BE2C (cell line): ENCODE measurements at regions not wholly inside any gene's neighbourhood (a gene's known extent, or its start where the extent isn't known, plus 50 kb on each side); places are given as distances from the start of the nearest gene placed in this dataset.
"Not testable (repeated sequence)": the region's sequence is repeated elsewhere in the genome, so short reads cannot be mapped to it uniquely, and the experiment has no call there.

Source experiments
- DNase-seq: peaks from one replicate; pipeline ENCODE4 v3.0.0-alpha.2; 2020
- H3K27me3 ChIP-seq: fragments of 250-450 bp; sonication (Bioruptor Pico); 2 replicates; pipeline ENCODE4 v1.5.1; 2020; ENCODE audit warnings: mild to moderate bottlenecking
- H3K36me3 ChIP-seq: fragments of 250-450 bp; sonication (Bioruptor Pico); 2 replicates; pipeline ENCODE4 v1.5.1; 2020; ENCODE audit warnings: mild to moderate bottlenecking
- H3K4me1 ChIP-seq: fragments of 250-450 bp; sonication (Bioruptor Pico); 2 replicates; pipeline ENCODE4 v1.5.1; 2020
- H3K4me3 ChIP-seq: 2 replicates; pipeline ENCODE4 v1.5.1; 2011; ENCODE audit warnings: low read depth, low read length
- H3K9me3 ChIP-seq: fragments of 250-450 bp; sonication (Bioruptor Pico); 2 replicates; pipeline ENCODE4 v1.5.1; 2020
- CTCF ChIP-seq: IDR thresholded peaks from 2 replicates; pipeline ENCODE4 v1.5.1; 2012; ENCODE audit warnings: mild to moderate bottlenecking, low read depth, low read length

GRCh38 chr13:81018936-81019335 lies 678.0 kb upstream of the SPRY2 start:
- no peak for TF ChIP-seq CTCF
- no peaks in the 10 kb centered on the region for H3K9me3 ChIP-seq
- no peaks in the 10 kb centered on the region for H3K27me3 ChIP-seq

GRCh38 chr13:81017513-81018152 lies 676.7 kb upstream of the SPRY2 start:
- no peak for DNase-seq
- peak; percentile 60 for TF ChIP-seq CTCF
- no peaks in the 10 kb centered on the region for H3K36me3 ChIP-seq
- H3K4me3 ChIP-seq, result 0 out of 2 replicates have a peak overlapping the region, but pooled peaks have one; percentile 8
- H3K9me3 ChIP-seq, result no peaks in the 10 kb centered on the region
- no peaks in the 10 kb centered on the region for H3K4me1 ChIP-seq
- no peaks in the 10 kb centered on the region for H3K27me3 ChIP-seq

More at GRCh38 chr13:81018936-81019335, 678.0 kb upstream of the SPRY2 start:
- Histone ChIP-seq H3K4me1 (no peaks in the 10 kb centered on the region), H3K4me3 (no peak overlapping the region), H3K36me3 (no peaks in the 10 kb centered on the region)
- DNase-seq, result no peak

- H3K4me1 ChIP-seq, result no peaks in the 10 kb centered on the region
- peak; percentile 29; the same call in 1 of the 2 replicates for TF ChIP-seq CTCF
- no peaks in the 10 kb centered on the region for H3K27me3 ChIP-seq
- no peak overlapping the region for H3K4me3 ChIP-seq
- H3K9me3 ChIP-seq, result no peaks in the 10 kb centered on the region
- DNase-seq, result no peak
- no peaks in the 10 kb centered on the region for H3K36me3 ChIP-seq
These were observed 671.1 kb upstream of the SPRY2 start for GRCh38 chr13:81012031-81012430.

- Histone ChIP-seq H3K9me3 (no peaks in the 10 kb centered on the region), H3K27me3 (no peaks in the 10 kb centered on the region), H3K36me3 (no peaks in the 10 kb centered on the region), H3K4me1 (no peaks in the 10 kb centered on the region), H3K4me3 (no peak overlapping the region)
- no peak for DNase-seq
- TF ChIP-seq CTCF, result no peak
These were observed 661.0 kb upstream of the SPRY2 start for GRCh38 chr13:81001828-81002385.

- not testable (repeated sequence) for DNase-seq, H3K9me3 ChIP-seq, H3K4me1 ChIP-seq, H3K4me3 ChIP-seq, H3K36me3 ChIP-seq, H3K27me3 ChIP-seq
These were observed 657.7 kb upstream of the SPRY2 start for GRCh38 chr13:80998603-80999002.

GRCh38 chr13:80989747-80990146 lies 648.8 kb upstream of the SPRY2 start:
- no peaks in the 10 kb centered on the region for H3K9me3 ChIP-seq
- H3K36me3 ChIP-seq, result no peaks in the 10 kb centered on the region
- H3K27me3 ChIP-seq, result no peaks in the 10 kb centered on the region
- DNase-seq, result no peak
- TF ChIP-seq CTCF, result no peak
- no peaks in the 10 kb centered on the region for H3K4me1 ChIP-seq
- H3K4me3 ChIP-seq, result no peak overlapping the region

- TF ChIP-seq CTCF, result no peak
- H3K27me3 ChIP-seq, result no peaks in the 10 kb centered on the region
- H3K4me1 ChIP-seq, result no peaks in the 10 kb centered on the region
- H3K4me3 ChIP-seq, result no peak overlapping the region
- no peaks in the 10 kb centered on the region for H3K9me3 ChIP-seq
- H3K36me3 ChIP-seq, result no peaks in the 10 kb centered on the region
- DNase-seq, result no peak
These were observed 648.3 kb upstream of the SPRY2 start for GRCh38 chr13:80989241-80989640.
